Psoas muscle (tissue), 7 donors: ENCODE measurements at regions not wholly inside any gene's neighbourhood (a gene's known extent, or its start where the extent isn't known, plus 50 kb on each side); places are given as distances from the start of the nearest gene placed in this dataset.
A peak's percentile ranks its signal among the peaks of the same experiment; 100 is the strongest.

Source experiments
- ATAC-seq, 4 donors: fragments of 200-7000 bp; cut with Tn5 transposase; one replicate each; pipeline ENCODE4 v1.9.1; 2020; ENCODE audit warnings: moderate library complexity in 3 of 4, mild to moderate bottlenecking in 2 of 4
- DNase-seq, 2 donors: peaks; one replicate each; pipeline ENCODE4 v3.0.0-alpha.2; 2020
- H3K27ac ChIP-seq: fragments of 200-600 bp; one replicate; pipeline ENCODE4 v1.8.0; 2022
- H3K27me3 ChIP-seq, 3 donors: fragments of 200-600 bp in 1 of 3; one replicate each; pipeline versions ENCODE4 v1.6.1 to v1.8.0; 2013 to 2022; ENCODE audit warnings: low read length in 2 of 3, mild to moderate bottlenecking in 2 of 3, moderate library complexity in 1 of 3; ENCODE audit not compliant: insufficient read depth in 3 of 3
- H3K36me3 ChIP-seq, 2 donors: fragments of 200-600 bp in 1 of 2; one replicate each; pipeline versions ENCODE4 v1.6.1 to v1.8.0; 2013 to 2022; ENCODE audit warnings: low read depth in 1 of 2, mild to moderate bottlenecking in 1 of 2, moderate library complexity in 1 of 2; ENCODE audit not compliant: insufficient read depth in 1 of 2
- H3K4me1 ChIP-seq: fragments of 200-600 bp; one replicate; pipeline ENCODE4 v1.8.0; 2022
- H3K4me3 ChIP-seq: fragments of 200-600 bp; one replicate; pipeline ENCODE4 v1.8.0; 2022; ENCODE audit warnings: mild to moderate bottlenecking
- H3K9me3 ChIP-seq: fragments of 200-600 bp; one replicate; pipeline ENCODE4 v1.8.0; 2022
- WGBS, 3 donors: extraction: QIAGEN DNeasy Blood & Tissue Kit; methylation state at CpG; one replicate each; pipeline versions ENCODE4 v1.1.6 to v1.1.7; 2013; 5-methylcytosine and 5-hydroxymethylcytosine counted together
- intact Hi-C, 2 donors: fragments of 100-400 bp; cut with DNase I; formaldehyde crosslinking; loops; one replicate each; pipeline versions ENCODE4 v1.11.0 to v1.14.2; 2022
- TF ChIP-seq, protein P1 (sequence below): fragments of 200-600 bp; IDR thresholded peaks from one replicate; pipeline ENCODE4 v1.8.0; 2022; ENCODE audit warnings: antibody characterized with exemption
- donor health status: healthy with polysubstance abuse.
- donor health status: DM: no; HTN: no; CAD: no; lungs with moderate emphysema.
- donor health status: Bipolar disorder and iron deficiency.
- donor health status: healthy.
- donor health status: DM: yes; HTN: yes; CAD: no.
- donor health status: DM: no; HTN: no; CAD: no.
- donor health status: DM: yes; HTN: yes; CAD: no.

DNA sequence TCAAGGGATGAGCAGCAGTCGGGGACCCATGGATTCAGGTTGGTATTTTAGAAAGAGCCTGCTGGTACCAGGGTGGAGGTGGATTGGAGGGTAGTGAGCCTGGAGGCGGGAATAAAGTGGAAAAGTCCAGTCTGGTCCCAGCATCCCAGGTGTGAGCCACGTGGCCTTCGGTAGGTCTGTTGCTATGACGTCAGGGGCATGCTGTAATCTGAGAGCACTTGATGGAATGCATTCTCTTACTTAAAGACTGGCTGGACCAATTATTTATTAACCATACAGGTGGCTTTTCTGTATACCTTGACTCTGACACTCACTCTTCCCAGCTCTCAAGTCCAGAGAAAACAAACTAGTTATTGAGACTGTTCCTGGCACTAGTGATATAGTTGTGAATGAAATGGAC lies 389.9 kb upstream of the RGMA start:
- Histone ChIP-seq H3K4me1 (no peaks in the 10 kb centered on the region), H3K27ac (no peak overlapping the region), H3K9me3 (no peaks in the 10 kb centered on the region), H3K36me3 (no peaks in the 10 kb centered on the region), H3K4me3 (no peak overlapping the region), H3K27me3 (no peaks in the 10 kb centered on the region)
- ATAC-seq (no peak), DNase-seq (no peak)
- intact Hi-C loops: no loop called here
- TF ChIP-seq, protein P1, sequence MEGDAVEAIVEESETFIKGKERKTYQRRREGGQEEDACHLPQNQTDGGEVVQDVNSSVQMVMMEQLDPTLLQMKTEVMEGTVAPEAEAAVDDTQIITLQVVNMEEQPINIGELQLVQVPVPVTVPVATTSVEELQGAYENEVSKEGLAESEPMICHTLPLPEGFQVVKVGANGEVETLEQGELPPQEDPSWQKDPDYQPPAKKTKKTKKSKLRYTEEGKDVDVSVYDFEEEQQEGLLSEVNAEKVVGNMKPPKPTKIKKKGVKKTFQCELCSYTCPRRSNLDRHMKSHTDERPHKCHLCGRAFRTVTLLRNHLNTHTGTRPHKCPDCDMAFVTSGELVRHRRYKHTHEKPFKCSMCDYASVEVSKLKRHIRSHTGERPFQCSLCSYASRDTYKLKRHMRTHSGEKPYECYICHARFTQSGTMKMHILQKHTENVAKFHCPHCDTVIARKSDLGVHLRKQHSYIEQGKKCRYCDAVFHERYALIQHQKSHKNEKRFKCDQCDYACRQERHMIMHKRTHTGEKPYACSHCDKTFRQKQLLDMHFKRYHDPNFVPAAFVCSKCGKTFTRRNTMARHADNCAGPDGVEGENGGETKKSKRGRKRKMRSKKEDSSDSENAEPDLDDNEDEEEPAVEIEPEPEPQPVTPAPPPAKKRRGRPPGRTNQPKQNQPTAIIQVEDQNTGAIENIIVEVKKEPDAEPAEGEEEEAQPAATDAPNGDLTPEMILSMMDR: no peak
- 75 to 84% (median 79%) methylated on average over 5 of the region's 5 CpGs for WGBS, 3 donors

DNA sequence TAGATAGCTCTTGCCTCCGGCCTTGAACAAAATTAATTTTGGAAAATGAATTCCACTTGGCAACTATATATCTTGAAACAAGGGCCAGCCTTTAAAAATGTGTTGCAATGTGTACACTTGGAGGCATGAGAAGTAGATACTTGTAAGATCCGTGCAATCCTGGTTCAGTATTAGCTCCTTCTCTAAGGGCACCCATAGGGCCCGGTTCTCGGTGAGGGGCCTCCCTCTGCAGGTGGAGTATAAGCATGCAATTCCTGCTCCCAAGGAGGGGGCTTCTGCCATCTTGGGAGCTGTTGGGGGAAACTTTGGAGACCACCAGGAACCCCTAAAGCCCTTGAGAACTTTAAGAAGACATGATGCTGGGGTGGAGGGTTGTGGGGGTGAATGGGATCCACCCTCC lies 388.7 kb upstream of the RGMA start:
- no peaks in the 10 kb centered on the region for H3K36me3 ChIP-seq
- H3K9me3 ChIP-seq: no peaks in the 10 kb centered on the region
- H3K4me3 ChIP-seq: no peak overlapping the region
- ATAC-seq: peak in 2 of 4 donors; percentile 30 to 44
- H3K4me1 ChIP-seq: no peaks in the 10 kb centered on the region
- no peaks in the 10 kb centered on the region for H3K27me3 ChIP-seq
- WGBS, 3 donors: 78 to 82% (median 82%) methylated on average over 4 of the region's 4 CpGs
- TF ChIP-seq, protein P1: no peak
- H3K27ac ChIP-seq: no peak overlapping the region
- no peak for DNase-seq
- intact Hi-C loops: no loop called here

DNA sequence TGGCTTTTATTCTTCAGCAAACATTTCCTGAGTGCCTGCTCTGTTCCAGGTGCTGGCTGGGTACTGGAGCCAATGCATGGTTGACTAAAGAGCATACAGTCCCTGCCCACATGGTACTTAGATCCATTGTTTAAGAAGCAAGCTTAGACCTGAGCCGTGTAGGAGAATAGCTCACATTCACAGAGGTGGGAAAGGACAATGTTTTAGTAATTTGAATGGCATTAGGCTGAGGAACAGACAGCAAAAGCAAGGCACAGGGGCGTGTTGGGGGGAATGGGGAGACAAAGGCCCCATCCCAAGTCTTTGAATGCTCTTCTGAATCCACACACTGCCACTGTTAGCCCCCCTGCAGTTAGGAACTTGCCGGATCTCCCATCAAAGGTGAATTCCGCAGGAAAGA lies 388.2 kb upstream of the RGMA start:
- no peak for ATAC-seq
- Histone ChIP-seq H3K4me3 (no peak overlapping the region), H3K27me3 (no peaks in the 10 kb centered on the region), H3K27ac (no peak overlapping the region), H3K36me3 (no peaks in the 10 kb centered on the region), H3K4me1 (no peaks in the 10 kb centered on the region), H3K9me3 (no peaks in the 10 kb centered on the region)
- no peak for DNase-seq
- TF ChIP-seq, protein P1: no peak
- 63 to 70% (median 66%) methylated on average over 4 of the region's 4 CpGs for WGBS, 3 donors
- intact Hi-C loops: no loop called here

DNA sequence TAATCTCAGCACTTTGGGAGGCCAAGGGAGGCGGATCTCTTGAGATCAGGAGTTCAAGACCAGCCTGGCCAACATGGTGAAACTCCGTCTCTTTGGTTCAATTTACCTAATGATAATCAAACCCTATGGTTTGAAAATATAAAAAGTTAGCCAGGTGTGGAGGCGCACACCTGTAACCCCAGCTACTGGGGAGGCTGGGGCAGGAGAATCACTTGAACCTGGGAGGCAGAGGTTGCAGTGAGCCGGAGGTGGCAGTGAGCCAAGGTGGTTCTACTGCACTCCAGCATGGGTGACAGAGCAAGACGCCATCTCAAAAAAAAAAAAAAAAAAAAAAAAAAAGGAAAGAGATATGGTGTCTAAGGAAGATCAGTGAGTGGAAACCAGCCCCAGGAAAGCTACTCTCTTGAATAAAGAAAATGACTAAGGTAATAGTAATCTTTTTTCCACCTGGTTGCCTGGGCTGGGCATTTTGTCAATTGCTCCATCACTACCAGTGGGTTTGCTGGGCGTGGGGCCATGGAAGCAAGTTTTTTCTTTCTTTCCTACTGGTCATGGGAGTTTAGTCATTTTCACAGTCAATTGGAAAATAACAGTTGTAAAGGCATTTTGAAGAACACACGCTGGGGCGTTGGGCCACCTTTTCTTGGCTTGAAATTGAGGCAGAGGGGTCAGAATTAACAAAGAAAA lies 387.6 kb upstream of the RGMA start:
- Histone ChIP-seq H3K36me3 (no peaks in the 10 kb centered on the region), H3K9me3 (no peaks in the 10 kb centered on the region), H3K27ac (no peak overlapping the region), H3K4me3 (no peak overlapping the region), H3K27me3 (no peaks in the 10 kb centered on the region), H3K4me1 (no peaks in the 10 kb centered on the region)
- no peak for ATAC-seq
- 77 to 85% (median 80%) methylated on average over 8 of the region's 8 CpGs for WGBS, 3 donors
- intact Hi-C loops: no loop called here
- no peak for DNase-seq
- TF ChIP-seq, protein P1: no peak

DNA sequence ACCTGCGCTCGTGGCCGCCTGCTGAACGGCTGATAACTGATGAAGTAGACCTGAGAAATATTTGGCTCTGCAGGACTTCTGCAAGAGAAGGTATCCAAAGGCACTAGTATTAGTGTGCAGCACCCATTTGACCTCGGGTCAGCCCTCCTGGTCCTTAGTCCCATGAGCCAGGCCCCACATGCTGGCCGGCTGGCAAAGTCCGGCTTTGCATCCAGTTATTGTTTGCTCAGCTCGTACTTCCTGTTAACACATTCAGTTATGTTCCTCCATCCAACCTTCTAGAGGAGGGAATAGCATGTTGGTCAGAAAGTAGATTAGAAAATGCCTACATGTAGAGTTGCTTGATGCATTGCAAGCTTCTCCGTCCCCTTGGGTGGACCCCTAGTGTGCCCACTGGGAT lies 385.7 kb upstream of the RGMA start:
- Histone ChIP-seq H3K36me3 (no peaks in the 10 kb centered on the region), H3K27ac (no peak overlapping the region), H3K4me1 (no peaks in the 10 kb centered on the region), H3K27me3 (no peaks in the 10 kb centered on the region), H3K4me3 (no peak overlapping the region), H3K9me3 (no peaks in the 10 kb centered on the region)
- intact Hi-C loops: no loop called here
- TF ChIP-seq, protein P1: no peak
- ATAC-seq (no peak), DNase-seq (no peak)
- 78 to 83% (median 78%) methylated on average over 9 of the region's 9 CpGs for WGBS, 3 donors
